ENCODE measurements at regions not wholly inside any gene's neighbourhood (a gene's known extent, or its start where the extent isn't known, plus 50 kb on each side); places are given as distances from the start of the nearest gene placed in this dataset.

- Histone ChIP-seq H3K27ac (ENCODE audit: low read depth, low read length, poor library complexity, severe bottlenecking) (no peak overlapping the region), H3K9me3 (ENCODE audit: low read depth, low read length, poor library complexity, severe bottlenecking) (no peaks in the 10 kb centered on the region), H3K36me3 (ENCODE audit: insufficient read depth, low read length, poor library complexity, severe bottlenecking) (no peaks in the 10 kb centered on the region), H3K4me1 (ENCODE audit: insufficient read depth, low read length, poor library complexity, severe bottlenecking) (no peaks in the 10 kb centered on the region), H3K27me3 (replicated peaks; ENCODE audit: insufficient read depth, low read depth, low read length, poor library complexity) (no peaks in the 10 kb centered on the region), H3K4me3 (ENCODE audit: low read depth, low read length, poor library complexity, severe bottlenecking) (no peak overlapping the region)
- no peak for DNase-seq (ENCODE audit: low spot score)
- intact Hi-C loops (cut with micrococcal nuclease; ENCODE audit: unreplicated experiment), result no loop called here
- ChIA-PET CTCF (no interaction called here), POLR2A (ENCODE audit: low non-redundant PET) (no interaction called here)
- TF ChIP-seq CTCF (conservative IDR thresholded peaks at IDR 0.05; ENCODE audit: low read depth, low read length) (no peak), EZH2 (IDR thresholded peaks at IDR 0.05; ENCODE audit: borderline replicate concordance, low read depth, low read length, poor library complexity, severe bottlenecking) (no peak)
- no TSS peak for BruUV-seq (replicated peaks)
Measured at GRCh38 chr4:20085653-20086052, 166.1 kb upstream of the SLIT2 start.

- no peak for TF ChIP-seq CTCF (conservative IDR thresholded peaks at IDR 0.05; ENCODE audit: low read depth, low read length)
- TF ChIP-seq EZH2 (IDR thresholded peaks at IDR 0.05; ENCODE audit: borderline replicate concordance, low read depth, low read length, poor library complexity, severe bottlenecking), result no peak
- DNase-seq (ENCODE audit: low spot score), result no peak
- ChIA-PET CTCF (no interaction called here), POLR2A (ENCODE audit: low non-redundant PET) (no interaction called here)
- Histone ChIP-seq H3K4me1 (ENCODE audit: insufficient read depth, low read length, poor library complexity, severe bottlenecking) (no peaks in the 10 kb centered on the region), H3K27ac (ENCODE audit: low read depth, low read length, poor library complexity, severe bottlenecking) (no peak overlapping the region), H3K9me3 (ENCODE audit: low read depth, low read length, poor library complexity, severe bottlenecking) (no peaks in the 10 kb centered on the region), H3K27me3 (replicated peaks; ENCODE audit: insufficient read depth, low read depth, low read length, poor library complexity) (no peaks in the 10 kb centered on the region), H3K4me3 (ENCODE audit: low read depth, low read length, poor library complexity, severe bottlenecking) (no peak overlapping the region), H3K36me3 (ENCODE audit: insufficient read depth, low read length, poor library complexity, severe bottlenecking) (no peaks in the 10 kb centered on the region)
- BruUV-seq (replicated peaks), result no TSS peak
- intact Hi-C loops (cut with micrococcal nuclease; ENCODE audit: unreplicated experiment), result no loop called here
Measured at GRCh38 chr4:20085156-20085555, 166.5 kb upstream of the SLIT2 start.

- intact Hi-C loops (cut with micrococcal nuclease; ENCODE audit: unreplicated experiment), result no loop called here
Measured at GRCh38 chr4:20084488-20084887, 167.2 kb upstream of the SLIT2 start.

More at GRCh38 chr4:20084488-20084887, 167.2 kb upstream of the SLIT2 start:
- Histone ChIP-seq H3K9me3 (ENCODE audit: low read depth, low read length, poor library complexity, severe bottlenecking) (no peaks in the 10 kb centered on the region), H3K4me3 (ENCODE audit: low read depth, low read length, poor library complexity, severe bottlenecking) (no peak overlapping the region), H3K27me3 (replicated peaks; ENCODE audit: insufficient read depth, low read depth, low read length, poor library complexity) (no peaks in the 10 kb centered on the region), H3K27ac (ENCODE audit: low read depth, low read length, poor library complexity, severe bottlenecking) (no peak overlapping the region), H3K36me3 (ENCODE audit: insufficient read depth, low read length, poor library complexity, severe bottlenecking) (no peaks in the 10 kb centered on the region), H3K4me1 (ENCODE audit: insufficient read depth, low read length, poor library complexity, severe bottlenecking) (no peaks in the 10 kb centered on the region)
- ChIA-PET CTCF (no interaction called here), POLR2A (ENCODE audit: low non-redundant PET) (no interaction called here)
- no peak for DNase-seq (ENCODE audit: low spot score)
- no TSS peak for BruUV-seq (replicated peaks)
- TF ChIP-seq CTCF (conservative IDR thresholded peaks at IDR 0.05; ENCODE audit: low read depth, low read length) (no peak), EZH2 (IDR thresholded peaks at IDR 0.05; ENCODE audit: borderline replicate concordance, low read depth, low read length, poor library complexity, severe bottlenecking) (no peak)
